ENCODE measurements at regions not wholly inside any gene's neighbourhood (a gene's known extent, or its start where the extent isn't known, plus 50 kb on each side); places are given as distances from the start of the nearest gene placed in this dataset.
"Not testable (repeated sequence)": the region's sequence is repeated elsewhere in the genome, so short reads cannot be mapped to it uniquely, and the experiment has no call there.

DNA sequence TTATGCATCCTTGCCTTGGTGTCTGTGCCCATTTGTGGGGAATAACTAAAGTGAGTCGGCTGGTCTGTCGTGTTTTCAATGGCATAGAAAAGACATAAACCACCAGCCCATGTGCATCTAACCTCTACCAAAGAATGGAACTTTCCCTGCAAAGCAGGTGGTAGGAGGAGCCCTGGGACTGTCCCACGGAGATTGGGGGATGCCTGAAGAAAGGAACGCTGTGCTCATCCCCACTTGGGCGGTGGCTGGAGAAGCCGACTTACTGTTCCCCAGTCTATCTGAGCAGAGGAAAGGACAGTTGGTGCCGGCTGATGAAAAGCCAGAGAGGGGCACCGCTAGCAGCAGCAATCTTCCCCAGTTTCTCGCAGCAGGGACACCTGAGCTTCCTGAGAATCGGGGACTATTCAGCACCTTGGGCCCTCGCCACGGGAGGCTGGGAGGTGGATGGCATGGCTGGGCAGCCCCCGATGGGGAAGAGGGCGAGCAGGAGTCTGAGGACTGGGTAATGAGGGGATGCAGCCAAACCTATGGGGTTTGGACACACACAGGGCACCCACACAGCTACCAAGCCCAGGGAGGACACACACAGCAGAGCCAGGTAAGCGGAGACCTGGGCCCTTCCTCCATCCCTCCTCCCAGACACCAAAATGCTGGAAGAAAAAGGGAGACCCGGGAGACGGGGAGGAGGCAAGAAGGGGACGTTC lies 53.7 kb upstream of the AGAP1 start:
- intact Hi-C loops (cut with DNase I; ENCODE audit: low total_unique reads) = no loop called here
- no peak overlapping the region for H3K4me3 ChIP-seq
- H3K9me3 ChIP-seq = peaks cover 0 to 13% (median 6%) of the 10 kb centered on the region in 8 donors
- TF ChIP-seq CTCF (IDR thresholded peaks at IDR 0.05 in 8 of 11, conservative IDR thresholded peaks at IDR 0.05 in 3 of 11) (no peak), POLR2A (IDR thresholded peaks at IDR 0.05) (no peak), POLR2AphosphoS5 (IDR thresholded peaks at IDR 0.05) (no peak)
- peaks cover 0 to 5% (median 0%) of the 10 kb centered on the region in 7 donors for H3K27me3 ChIP-seq (replicated peaks in 1 of 7)
- H3K36me3 ChIP-seq = no peaks in the 10 kb centered on the region
- WGBS, 5 donors = 74 to 81% (median 78%) methylated on average over 18 of the region's 18 CpGs
- no peak for DNase-seq
- no peak overlapping the region for H3K27ac ChIP-seq
- peaks cover 0 to 1% (median 0%) of the 10 kb centered on the region in 6 donors for H3K4me1 ChIP-seq

GRCh38 chr2:235443580-235443979 lies 50.3 kb upstream of the AGAP1 start:
- 67 to 87% (median 79%) methylated on average over 6 of the region's 6 CpGs for WGBS, 5 donors

More at GRCh38 chr2:235443580-235443979, 50.3 kb upstream of the AGAP1 start:
- H3K4me1 ChIP-seq; DNase-seq; intact Hi-C loops (cut with DNase I; ENCODE audit: low total_unique reads); H3K27me3 ChIP-seq (replicated peaks in 1 of 7); H3K36me3 ChIP-seq; H3K4me3 ChIP-seq; H3K27ac ChIP-seq: not testable (repeated sequence)
- H3K9me3 ChIP-seq = peaks cover 0 to 13% (median 6%) of the 10 kb centered on the region in 8 donors

Data from spleen (tissue), 11 donors.